SK-N-SH (cell line): ENCODE measurements at regions not wholly inside any gene's neighbourhood (a gene's known extent, or its start where the extent isn't known, plus 50 kb on each side); places are given as distances from the start of the nearest gene placed in this dataset.

Experiments
- CTCF ChIP-seq: fragments of 200-600 bp; sonication (generic); IDR thresholded peaks from 2 replicates; pipeline ENCODE4 v1.6.1; 2017; ENCODE audit warnings: antibody characterized with exemption, mild to moderate bottlenecking, moderate library complexity
- FOXJ3 ChIP-seq: sonication (generic); formaldehyde crosslinking; IDR thresholded peaks from 2 replicates; pipeline ENCODE4 v1.5.1; 2020; ENCODE audit warnings: mild to moderate bottlenecking, missing genetic modification reagents
- GABPA ChIP-seq: IDR thresholded peaks from 2 replicates; pipeline ENCODE4 v1.4.0; 2012; ENCODE audit warnings: low read depth, mild to moderate bottlenecking
- MAX ChIP-seq: IDR thresholded peaks from 2 replicates; pipeline ENCODE4 v1.4.0; 2012; ENCODE audit warnings: low read depth
- POLR2AphosphoS5 ChIP-seq: IDR thresholded peaks from 2 replicates; pipeline ENCODE4 v1.6.1; 2012; ENCODE audit warnings: low read depth, low read length
- REST ChIP-seq: IDR thresholded peaks from 2 replicates; pipeline ENCODE4 v1.6.1; 2012; ENCODE audit warnings: mild to moderate bottlenecking, low read depth, low read length, moderate library complexity
- TEAD4 ChIP-seq: IDR thresholded peaks from 2 replicates; pipeline ENCODE4 v1.4.0; 2012; ENCODE audit warnings: mild to moderate bottlenecking, borderline replicate concordance; ENCODE audit not compliant: insufficient read depth

GRCh38 chr17:83171661-83172060, 92.3 kb downstream of the METRNL start:
- TF ChIP-seq MAX (no peak), POLR2AphosphoS5 (no peak), CTCF (no peak), TEAD4 (no peak), REST (no peak), GABPA (no peak), FOXJ3 (CRISPR knock-in tag) (no peak)
